ENCODE measurements at regions not wholly inside any gene's neighbourhood (a gene's known extent, or its start where the extent isn't known, plus 50 kb on each side); places are given as distances from the start of the nearest gene placed in this dataset.

GRCh38 chr1:241424480-241424971 is 67.5 kb upstream of the RGS7 start:
- H3K9ac ChIP-seq (ENCODE audit: low read depth, low read length), result no peak overlapping the region
- no peak overlapping the region for H3K4me3 ChIP-seq (ENCODE audit: low read depth in 1 of 2, low read length in 2 of 2)

GRCh38 chr1:241423541-241424479 is 66.8 kb upstream of the RGS7 start:
- no peak overlapping the region for H3K9ac ChIP-seq (ENCODE audit: low read depth, low read length)
- no peak for DNase-seq
- no peaks in the 10 kb centered on the region for H3K27me3 ChIP-seq (ENCODE audit: insufficient read depth, low read length, poor library complexity)
- H3K79me2 ChIP-seq (ENCODE audit: insufficient read depth, low read length), result no peaks in the 10 kb centered on the region
- H3K4me2 ChIP-seq (ENCODE audit: insufficient read depth, low read length), result no peak overlapping the region
- no peak overlapping the region for H2AFZ ChIP-seq (ENCODE audit: low read depth, low read length)
- no peak for ATAC-seq (ENCODE audit: insufficient read depth, low read depth)
- TF ChIP-seq EZH2 (IDR thresholded peaks at IDR 0.05; ENCODE audit: borderline replicate concordance, low read depth, low read length, severe bottlenecking) (no peak), CTCF (IDR thresholded peaks at IDR 0.05; ENCODE audit: borderline replicate concordance, extremely low read depth, low read length, poor library complexity, severe bottlenecking) (no peak)
- H4K20me1 ChIP-seq (ENCODE audit: insufficient read depth, low read length), result no peaks in the 10 kb centered on the region
- no peak overlapping the region for H3K27ac ChIP-seq (ENCODE audit: low read length)
- no peaks in the 10 kb centered on the region for H3K9me3 ChIP-seq (ENCODE audit: insufficient read depth, low read length, severe bottlenecking)
- H3K36me3 ChIP-seq (ENCODE audit: insufficient read depth, low read length), result no peaks in the 10 kb centered on the region
- no peaks in the 10 kb centered on the region for H3K4me1 ChIP-seq (ENCODE audit: insufficient read depth, low read length)
- no peak overlapping the region for H3K4me3 ChIP-seq (ENCODE audit: low read depth in 1 of 2, low read length in 2 of 2)

More at GRCh38 chr1:241424480-241424971, 67.5 kb upstream of the RGS7 start:
- no peak for TF ChIP-seq EZH2 (IDR thresholded peaks at IDR 0.05; ENCODE audit: borderline replicate concordance, low read depth, low read length, severe bottlenecking)
- no peak for TF ChIP-seq CTCF (IDR thresholded peaks at IDR 0.05; ENCODE audit: borderline replicate concordance, extremely low read depth, low read length, poor library complexity, severe bottlenecking)
- H3K36me3 ChIP-seq (ENCODE audit: insufficient read depth, low read length), result no peaks in the 10 kb centered on the region
- H3K4me2 ChIP-seq (ENCODE audit: insufficient read depth, low read length), result no peak overlapping the region
- no peak for ATAC-seq (ENCODE audit: insufficient read depth, low read depth)
- H2AFZ ChIP-seq (ENCODE audit: low read depth, low read length), result no peak overlapping the region
- DNase-seq, result no peak
- no peaks in the 10 kb centered on the region for H3K4me1 ChIP-seq (ENCODE audit: insufficient read depth, low read length)
- no peaks in the 10 kb centered on the region for H4K20me1 ChIP-seq (ENCODE audit: insufficient read depth, low read length)
- H3K27ac ChIP-seq (ENCODE audit: low read length), result no peak overlapping the region
- H3K9me3 ChIP-seq (ENCODE audit: insufficient read depth, low read length, severe bottlenecking), result no peaks in the 10 kb centered on the region
- no peaks in the 10 kb centered on the region for H3K27me3 ChIP-seq (ENCODE audit: insufficient read depth, low read length, poor library complexity)
- H3K79me2 ChIP-seq (ENCODE audit: insufficient read depth, low read length), result no peaks in the 10 kb centered on the region

- Histone ChIP-seq H3K4me3 (ENCODE audit: low read depth in 1 of 2, low read length in 2 of 2) (no peak overlapping the region), H3K4me2 (ENCODE audit: insufficient read depth, low read length) (no peak overlapping the region), H3K9me3 (ENCODE audit: insufficient read depth, low read length, severe bottlenecking) (no peaks in the 10 kb centered on the region), H3K36me3 (ENCODE audit: insufficient read depth, low read length) (no peaks in the 10 kb centered on the region), H4K20me1 (ENCODE audit: insufficient read depth, low read length) (no peaks in the 10 kb centered on the region), H2AFZ (ENCODE audit: low read depth, low read length) (no peak overlapping the region), H3K9ac (ENCODE audit: low read depth, low read length) (no peak overlapping the region), H3K79me2 (ENCODE audit: insufficient read depth, low read length) (no peaks in the 10 kb centered on the region), H3K27ac (ENCODE audit: low read length) (no peak overlapping the region), H3K27me3 (ENCODE audit: insufficient read depth, low read length, poor library complexity) (no peaks in the 10 kb centered on the region), H3K4me1 (ENCODE audit: insufficient read depth, low read length) (no peaks in the 10 kb centered on the region)
- no peak for DNase-seq
- ATAC-seq (ENCODE audit: insufficient read depth, low read depth), result no peak
- TF ChIP-seq CTCF (IDR thresholded peaks at IDR 0.05; ENCODE audit: borderline replicate concordance, extremely low read depth, low read length, poor library complexity, severe bottlenecking), result no peak
- no peak for TF ChIP-seq EZH2 (IDR thresholded peaks at IDR 0.05; ENCODE audit: borderline replicate concordance, low read depth, low read length, severe bottlenecking)
Measured at GRCh38 chr1:241422470-241422869, 65.5 kb upstream of the RGS7 start.
